OCI-LY7 (cell line): ENCODE measurements at regions not wholly inside any gene's neighbourhood (a gene's known extent, or its start where the extent isn't known, plus 50 kb on each side); places are given as distances from the start of the nearest gene placed in this dataset.

Experiments
- CTCF ChIP-seq: fragments of 200-600 bp; sonication (generic); conservative IDR thresholded peaks from 2 replicates; pipeline ENCODE4 v1.5.1; 2014; ENCODE audit warnings: mild to moderate bottlenecking, antibody characterized with exemption, low read length, moderate library complexity, mixed read lengths
- EZH2phosphoT487 ChIP-seq: fragments of 200-600 bp; sonication (generic); IDR thresholded peaks from 2 replicates; pipeline ENCODE4 v1.6.1; 2018; ENCODE audit warnings: low read depth, borderline replicate concordance, mild to moderate bottlenecking, mixed run types, antibody characterized with exemption, low read length, moderate library complexity, mixed read lengths

GRCh38 chr22:27115816-27116256, 458.4 kb downstream of the MIAT start:
- TF ChIP-seq CTCF (no peak), EZH2phosphoT487 (no peak)
